ENCODE measurements at regions not wholly inside any gene's neighbourhood (a gene's known extent, or its start where the extent isn't known, plus 50 kb on each side); places are given as distances from the start of the nearest gene placed in this dataset.

- TF ChIP-seq CTCF (IDR thresholded peaks at IDR 0.05; ENCODE audit: extremely low read depth in 1 of 2, insufficient read depth in 1 of 2, low read depth in 1 of 2, low read length in 2 of 2) (no peak), POLR2A (IDR thresholded peaks at IDR 0.05; ENCODE audit: low read depth, low read length) (no peak), MYC (IDR thresholded peaks at IDR 0.05; ENCODE audit: low read depth, low read length) (no peak), EZH2 (IDR thresholded peaks at IDR 0.05; ENCODE audit: borderline replicate concordance, low read depth, low read length, severe bottlenecking) (no peak), MAX (IDR thresholded peaks at IDR 0.05; ENCODE audit: insufficient read depth, insufficient read length) (no peak), POLR2AphosphoS5 (IDR thresholded peaks at IDR 0.05; ENCODE audit: insufficient read depth, low read depth, low read length) (no peak), GATA2 (IDR thresholded peaks at IDR 0.05; ENCODE audit: insufficient read depth, insufficient read length, low read depth, low read length) (no peak)
Measured at GRCh38 chr15:86009727-86010126, 69.9 kb upstream of the AGBL1 start.

All from endothelial cell of umbilical vein (primary cell).